Activated CD4-positive, alpha-beta memory T cell treated with anti-CD3 and anti-CD28 coated beads for 36 hours (primary cell): ENCODE measurements at regions not wholly inside any gene's neighbourhood (a gene's known extent, or its start where the extent isn't known, plus 50 kb on each side); places are given as distances from the start of the nearest gene placed in this dataset.

Experiments used
- CTCF ChIA-PET: fragments of 350-600 bp; sonication (Branson Sonifier 250); formaldehyde crosslinking; loops from one replicate; lab custom pipeline; 2021; ENCODE audit warnings: antibody characterized with exemption, inconsistent platforms; lab: Charles Lee
- POLR2A ChIA-PET: fragments of 350-600 bp; sonication (Branson Sonifier 250); formaldehyde crosslinking; loops from one replicate; lab custom pipeline; 2021; ENCODE audit warnings: antibody characterized with exemption; lab: Charles Lee
- DNase-seq: peaks from one replicate; pipeline ENCODE4 v3.0.0-alpha.2; 2020
- H3K27ac Mint-ChIP-seq: one replicate; pipeline ENCODE4 v1.8.0; 2021; ENCODE audit warnings: mixed read lengths
- H3K27me3 Mint-ChIP-seq: one replicate; pipeline ENCODE4 v1.8.0; 2021; ENCODE audit warnings: mixed read lengths
- H3K36me3 Mint-ChIP-seq: one replicate; pipeline ENCODE4 v1.8.0; 2021; ENCODE audit warnings: mixed read lengths
- H3K4me1 Mint-ChIP-seq: one replicate; pipeline ENCODE4 v1.8.0; 2021; ENCODE audit warnings: low read depth, mixed read lengths
- H3K4me3 Mint-ChIP-seq: one replicate; pipeline ENCODE4 v1.8.0; 2021; ENCODE audit warnings: mild to moderate bottlenecking, mixed read lengths
- H3K9me3 Mint-ChIP-seq: one replicate; pipeline ENCODE4 v1.8.0; 2021; ENCODE audit warnings: mixed read lengths
- intact Hi-C: fragments of 100-400 bp; cut with micrococcal nuclease; formaldehyde crosslinking; loops from one replicate; pipeline ENCODE4 v1.15.1; 2023

DNA sequence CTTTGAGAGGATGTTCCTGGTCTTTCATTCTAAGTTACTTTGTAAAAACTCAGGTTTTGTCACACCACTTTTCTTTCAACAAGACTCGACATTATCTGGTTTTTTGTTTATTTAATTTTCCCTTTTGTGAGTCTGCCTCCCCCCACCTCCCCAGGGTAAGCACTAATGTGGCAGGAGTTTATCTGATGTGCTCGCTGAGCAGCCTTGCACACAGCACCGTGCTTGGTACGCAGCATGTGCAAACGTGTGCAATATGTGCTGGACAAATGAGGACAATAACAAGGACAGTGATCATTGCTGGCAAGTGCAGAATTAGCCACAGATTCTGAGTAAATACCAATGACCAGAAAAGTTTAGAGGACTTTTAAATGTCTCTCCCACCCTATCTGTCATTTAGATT, 391.4 kb downstream of the IRS2 start:
- intact Hi-C loops = no loop called here
- CTCF ChIA-PET = no interaction called here

DNA sequence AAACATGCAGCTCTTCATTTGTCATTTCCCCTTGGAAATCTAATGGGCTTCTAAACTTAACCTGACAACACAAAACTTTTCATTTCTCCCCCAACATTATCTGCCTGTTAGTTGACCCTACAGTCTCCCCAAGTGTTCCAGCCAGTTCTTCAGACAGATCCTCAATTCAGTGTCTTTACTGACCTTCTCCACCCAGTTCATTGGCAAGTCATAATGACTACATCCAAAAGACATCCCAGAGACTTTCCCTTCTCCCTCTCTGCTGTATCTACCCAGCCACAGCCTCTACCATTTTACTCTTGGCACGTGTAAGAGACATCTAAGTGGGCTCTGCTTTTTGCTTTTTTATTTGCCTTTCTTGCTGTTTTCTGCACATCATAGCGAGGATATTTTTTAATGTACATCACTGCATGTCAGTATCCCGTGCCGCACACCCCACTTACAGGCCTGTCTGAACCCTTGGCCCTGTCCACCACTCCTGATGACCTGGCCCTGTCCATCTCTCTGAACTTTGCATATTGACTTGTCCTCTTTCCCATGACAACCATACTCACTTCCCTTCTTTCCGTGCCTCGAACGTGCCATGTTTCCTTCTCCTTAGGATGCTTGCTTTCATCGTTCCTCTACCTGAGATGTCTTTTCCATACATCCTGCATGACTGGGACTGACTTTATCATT, 391.9 kb downstream of the IRS2 start:
- Mint-ChIP-seq H3K4me3 (no peak overlapping the region), H3K4me1 (no peaks in the 10 kb centered on the region)
- intact Hi-C loops = no loop called here

More for the DNA sequence above, 391.4 kb downstream of the IRS2 start:
- no peaks in the 10 kb centered on the region for H3K4me1 Mint-ChIP-seq
- peaks cover 5% of the 10 kb centered on the region for H3K27me3 Mint-ChIP-seq
- no peak for DNase-seq
- no peak overlapping the region for H3K4me3 Mint-ChIP-seq
- H3K36me3 Mint-ChIP-seq = no peaks in the 10 kb centered on the region
- no peak overlapping the region for H3K27ac Mint-ChIP-seq
- H3K9me3 Mint-ChIP-seq = no peaks in the 10 kb centered on the region
- POLR2A ChIA-PET = no interaction called here

DNA sequence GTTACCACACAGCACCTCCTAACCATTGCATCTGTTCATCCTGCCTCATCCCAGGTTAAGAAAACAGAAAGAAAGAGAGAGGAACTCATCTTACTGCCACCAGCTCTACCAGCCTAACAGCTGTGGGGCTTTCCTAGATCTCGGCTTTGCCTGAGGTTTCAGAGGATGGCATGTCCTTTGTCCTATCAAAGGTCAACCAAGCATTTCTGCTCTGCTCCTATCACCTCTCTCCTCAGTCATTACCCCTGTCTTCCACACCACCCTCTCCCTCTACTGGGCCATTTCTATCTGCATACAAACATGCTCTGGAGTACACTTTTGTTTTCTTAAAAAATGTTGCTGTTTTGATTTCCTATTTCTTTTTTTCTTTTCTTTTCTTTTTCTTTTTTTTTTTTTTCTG, 393.3 kb downstream of the IRS2 start:
- CTCF ChIA-PET = no interaction called here
- no peak overlapping the region for H3K4me3 Mint-ChIP-seq
- no peaks in the 10 kb centered on the region for H3K36me3 Mint-ChIP-seq
- DNase-seq = no peak
- H3K9me3 Mint-ChIP-seq = no peaks in the 10 kb centered on the region
- POLR2A ChIA-PET = no interaction called here
- intact Hi-C loops = no loop called here
- H3K27me3 Mint-ChIP-seq = peaks cover under 1% of the 10 kb centered on the region
- no peaks in the 10 kb centered on the region for H3K4me1 Mint-ChIP-seq
- H3K27ac Mint-ChIP-seq = no peak overlapping the region

More for the DNA sequence above, 391.9 kb downstream of the IRS2 start:
- POLR2A ChIA-PET = no interaction called here
- CTCF ChIA-PET = no interaction called here
- H3K27me3 Mint-ChIP-seq = peaks cover 5% of the 10 kb centered on the region
- no peak overlapping the region for H3K27ac Mint-ChIP-seq
- no peaks in the 10 kb centered on the region for H3K36me3 Mint-ChIP-seq
- H3K9me3 Mint-ChIP-seq = no peaks in the 10 kb centered on the region
- DNase-seq = no peak

DNA sequence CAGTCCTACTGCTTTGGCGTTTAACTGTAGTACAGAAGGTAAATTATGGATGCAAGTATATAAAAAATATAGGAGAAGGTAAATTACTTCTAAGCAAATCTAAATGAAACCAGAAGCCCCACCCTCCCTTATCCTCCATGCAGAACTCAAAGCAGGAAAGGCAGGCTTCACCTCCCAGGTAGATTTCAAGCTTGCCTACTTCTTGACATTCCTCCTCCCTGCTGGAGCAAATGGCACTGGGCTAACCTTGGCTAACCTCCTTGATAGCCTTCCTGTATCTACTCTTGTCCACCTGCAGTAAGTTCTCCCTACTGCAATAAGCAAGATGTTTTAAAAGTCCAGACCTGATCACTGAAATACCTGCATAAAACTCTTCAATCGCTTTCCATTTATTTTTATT, 396.0 kb downstream of the IRS2 start:
- Mint-ChIP-seq H3K4me3 (no peak overlapping the region), H3K36me3 (no peaks in the 10 kb centered on the region), H3K9me3 (no peaks in the 10 kb centered on the region), H3K27me3 (no peaks in the 10 kb centered on the region), H3K27ac (no peak overlapping the region), H3K4me1 (no peaks in the 10 kb centered on the region)
- ChIA-PET POLR2A (no interaction called here), CTCF (no interaction called here)
- no peak for DNase-seq
- intact Hi-C loops = no loop called here

DNA sequence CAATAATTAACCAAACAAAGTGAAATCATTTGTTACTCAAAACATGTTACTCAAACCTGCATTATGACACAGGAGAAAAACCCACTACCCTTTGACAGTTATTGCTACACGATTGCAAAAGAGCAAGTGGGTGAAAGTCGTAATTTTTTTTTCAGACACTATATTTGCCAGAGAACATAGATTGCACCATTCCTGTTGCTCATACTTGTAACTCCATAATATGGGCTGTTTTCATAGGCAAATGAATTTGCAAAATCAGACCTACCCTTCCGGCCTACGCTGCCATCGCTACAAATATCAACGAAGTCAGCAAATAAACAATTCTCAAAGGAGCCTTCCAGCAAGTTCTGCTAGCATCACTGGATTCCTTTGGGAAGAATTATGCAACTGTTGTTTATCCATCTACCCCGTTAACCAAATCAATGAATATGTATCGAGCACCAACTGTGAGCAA, 396.5 kb downstream of the IRS2 start:
- POLR2A ChIA-PET = no interaction called here
- intact Hi-C loops = no loop called here

DNA sequence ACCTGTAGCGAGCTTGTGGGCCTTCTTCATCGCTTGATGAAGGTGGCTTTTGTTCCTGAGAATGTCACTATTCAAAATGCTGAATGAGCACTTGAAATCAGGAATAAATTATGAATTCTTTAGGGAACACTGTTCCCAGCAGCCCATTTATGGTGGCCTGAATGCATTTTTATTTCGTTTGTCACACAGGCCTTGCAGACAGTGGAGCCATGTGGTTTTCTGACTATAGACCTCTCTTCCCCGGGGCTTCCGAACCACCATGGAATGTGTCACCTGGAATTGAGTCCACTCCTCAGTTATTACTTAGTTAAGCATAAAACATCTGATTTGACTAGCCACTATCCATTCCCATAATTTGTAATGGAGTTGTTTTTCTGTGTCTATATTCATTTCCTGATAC, 396.9 kb downstream of the IRS2 start:
- Mint-ChIP-seq H3K9me3 (no peaks in the 10 kb centered on the region), H3K36me3 (no peaks in the 10 kb centered on the region), H3K4me3 (no peak overlapping the region), H3K27ac (no peak overlapping the region), H3K4me1 (no peaks in the 10 kb centered on the region), H3K27me3 (no peaks in the 10 kb centered on the region)
- no peak for DNase-seq
- POLR2A ChIA-PET = no interaction called here
- intact Hi-C loops = no loop called here
- CTCF ChIA-PET = no interaction called here

More for the DNA sequence above, 396.5 kb downstream of the IRS2 start:
- CTCF ChIA-PET = no interaction called here
- Mint-ChIP-seq H3K4me1 (no peaks in the 10 kb centered on the region), H3K27me3 (no peaks in the 10 kb centered on the region), H3K9me3 (no peaks in the 10 kb centered on the region), H3K36me3 (no peaks in the 10 kb centered on the region), H3K4me3 (no peak overlapping the region), H3K27ac (no peak overlapping the region)
- no peak for DNase-seq

DNA sequence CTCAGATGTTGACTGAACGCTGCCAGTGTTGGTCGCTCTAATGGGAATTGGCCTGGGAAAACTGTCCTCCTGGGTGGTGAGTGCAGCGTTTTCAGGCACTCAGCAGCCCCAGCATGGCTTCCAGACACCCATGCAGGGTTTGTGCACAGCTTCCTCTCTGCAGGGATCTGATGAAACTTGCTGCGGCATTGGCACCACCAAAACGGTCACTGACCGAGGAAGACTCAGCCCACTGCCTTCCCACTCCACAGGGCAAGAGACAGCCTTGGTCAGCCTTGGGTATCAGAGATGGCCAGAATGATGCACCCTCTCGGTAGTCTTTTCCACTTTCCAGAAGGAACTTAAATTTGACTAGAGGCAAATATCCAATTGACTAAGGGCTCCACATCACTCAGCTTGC, 398.9 kb downstream of the IRS2 start:
- POLR2A ChIA-PET = no interaction called here
- DNase-seq = no peak
- Mint-ChIP-seq H3K27ac (no peak overlapping the region), H3K36me3 (no peaks in the 10 kb centered on the region), H3K4me1 (no peaks in the 10 kb centered on the region), H3K9me3 (no peaks in the 10 kb centered on the region), H3K27me3 (no peaks in the 10 kb centered on the region), H3K4me3 (no peak overlapping the region)
- CTCF ChIA-PET = no interaction called here
- intact Hi-C loops = no loop called here

DNA sequence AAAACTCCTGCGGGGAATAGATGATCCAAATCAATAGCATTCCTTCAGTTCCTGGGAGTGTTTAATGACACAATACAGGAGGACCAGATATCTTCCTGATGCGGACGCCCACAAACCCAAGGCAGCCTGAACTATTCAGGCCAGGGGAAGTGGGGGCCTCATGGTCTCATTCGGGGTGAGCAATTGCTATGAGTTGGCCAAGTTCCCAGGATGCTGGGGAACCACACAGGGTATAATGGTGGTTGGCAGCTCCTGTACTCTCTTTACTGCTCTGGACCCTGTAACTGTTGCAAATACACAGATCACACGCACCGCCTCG, 401.2 kb downstream of the IRS2 start:
- Mint-ChIP-seq H3K4me3 (no peak overlapping the region), H3K27me3 (peaks cover 3% of the 10 kb centered on the region), H3K27ac (no peak overlapping the region), H3K4me1 (no peaks in the 10 kb centered on the region), H3K36me3 (no peaks in the 10 kb centered on the region), H3K9me3 (no peaks in the 10 kb centered on the region)
- CTCF ChIA-PET = no interaction called here
- no peak for DNase-seq
- POLR2A ChIA-PET = no interaction called here
- intact Hi-C loops = no loop called here

DNA sequence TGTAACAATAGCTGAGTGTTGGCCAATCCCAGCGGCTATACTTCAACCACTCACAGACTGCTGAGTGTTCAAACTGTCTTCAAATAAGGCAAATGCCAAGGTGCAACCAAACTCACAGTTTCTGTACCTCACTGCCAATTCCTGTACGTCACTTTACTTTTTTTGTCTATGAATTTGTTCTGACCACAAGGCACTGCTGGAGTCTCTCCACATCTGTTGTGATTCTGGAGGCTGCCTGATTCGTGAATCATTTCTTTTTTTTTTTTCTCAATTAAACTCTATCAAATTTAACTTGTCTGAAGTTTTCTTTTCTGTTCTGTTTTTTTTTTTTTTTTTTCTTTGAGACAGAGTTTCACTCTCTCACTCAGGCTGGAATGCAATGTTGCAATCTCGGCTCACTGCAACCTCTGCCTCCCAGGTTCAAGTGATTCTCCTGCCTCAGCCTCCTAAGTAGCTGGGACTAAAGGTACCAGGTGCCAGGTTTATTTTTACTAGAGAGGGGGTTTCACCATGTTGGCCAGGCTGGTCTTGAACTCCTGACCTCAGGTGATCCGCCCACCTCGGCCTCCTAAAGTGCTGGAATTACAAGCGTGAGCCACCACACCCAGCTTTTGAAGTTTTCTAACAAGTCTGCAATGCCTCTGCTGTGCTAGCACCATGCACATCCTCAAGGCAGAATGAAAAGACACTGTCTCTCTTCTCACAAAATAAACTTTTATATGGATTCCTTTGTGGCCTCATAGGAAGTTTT, 401.7 kb downstream of the IRS2 start:
- peaks cover 3% of the 10 kb centered on the region for H3K27me3 Mint-ChIP-seq

DNA sequence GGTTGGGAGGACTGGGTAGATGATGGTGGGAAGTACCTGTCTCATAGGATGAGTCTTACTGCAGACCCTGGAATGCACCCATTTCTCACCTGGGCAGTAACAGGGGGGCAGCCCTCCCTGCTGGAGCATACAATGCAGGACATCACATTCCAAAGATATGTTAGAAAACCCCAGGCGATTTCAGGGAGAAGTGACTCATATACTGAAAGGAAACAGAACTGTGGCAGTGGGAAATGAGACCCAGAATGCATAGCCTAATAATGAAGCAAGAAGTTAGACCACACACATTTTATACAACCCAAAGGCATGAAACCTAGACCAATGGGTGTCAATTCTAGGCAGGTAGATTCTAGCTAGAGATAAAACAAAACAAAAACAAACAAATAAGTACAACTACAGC, 402.7 kb downstream of the IRS2 start:
- DNase-seq = no peak
- Mint-ChIP-seq H3K36me3 (no peaks in the 10 kb centered on the region), H3K4me1 (no peaks in the 10 kb centered on the region), H3K4me3 (no peak overlapping the region), H3K27me3 (peaks cover 8% of the 10 kb centered on the region), H3K9me3 (no peaks in the 10 kb centered on the region), H3K27ac (no peak overlapping the region)
- POLR2A ChIA-PET = no interaction called here
- intact Hi-C loops = no loop called here
- CTCF ChIA-PET = no interaction called here

More for the DNA sequence above, 401.7 kb downstream of the IRS2 start:
- Mint-ChIP-seq H3K36me3 (no peaks in the 10 kb centered on the region), H3K4me1 (no peaks in the 10 kb centered on the region), H3K4me3 (no peak overlapping the region), H3K9me3 (no peaks in the 10 kb centered on the region), H3K27ac (no peak overlapping the region)
- intact Hi-C loops = no loop called here
- no peak for DNase-seq
- CTCF ChIA-PET = no interaction called here
- POLR2A ChIA-PET = no interaction called here

DNA sequence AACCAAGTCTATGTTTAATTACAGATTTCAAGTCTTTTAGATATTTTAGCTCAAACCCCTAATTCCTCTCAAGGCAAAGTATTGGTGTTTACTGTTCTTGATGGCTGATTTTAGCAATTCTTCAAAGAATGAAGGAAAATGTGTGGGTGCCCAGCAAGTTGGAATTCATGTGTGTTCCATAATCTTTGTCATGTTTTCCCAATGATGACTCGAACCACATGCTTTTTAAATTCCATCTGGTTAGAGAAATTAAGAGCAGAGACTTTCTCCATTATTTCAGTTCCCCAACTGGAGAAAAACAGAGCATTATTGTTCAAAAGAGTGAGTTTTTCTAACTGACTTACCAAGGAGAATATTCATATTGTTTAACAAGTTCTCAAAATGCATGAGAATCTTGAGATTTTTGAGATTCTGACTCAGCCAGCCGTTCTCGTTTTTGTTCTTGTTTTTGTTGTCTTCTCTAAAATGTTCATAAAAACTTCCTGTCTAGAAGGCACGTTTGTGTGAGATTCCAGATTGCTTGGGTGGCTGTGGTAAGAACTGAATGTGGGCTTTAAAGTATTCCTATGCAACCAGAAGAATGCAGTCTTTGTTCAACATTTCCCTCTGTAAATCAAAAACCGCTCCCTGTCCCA, 404.7 kb downstream of the IRS2 start:
- H3K27ac Mint-ChIP-seq = no peak overlapping the region
- H3K36me3 Mint-ChIP-seq = no peaks in the 10 kb centered on the region
- ChIA-PET POLR2A (no interaction called here), CTCF (no interaction called here)
- no peaks in the 10 kb centered on the region for H3K9me3 Mint-ChIP-seq
- peaks cover 8% of the 10 kb centered on the region for H3K27me3 Mint-ChIP-seq
- intact Hi-C loops = no loop called here
- no peak for DNase-seq
- no peaks in the 10 kb centered on the region for H3K4me1 Mint-ChIP-seq
- H3K4me3 Mint-ChIP-seq = no peak overlapping the region

DNA sequence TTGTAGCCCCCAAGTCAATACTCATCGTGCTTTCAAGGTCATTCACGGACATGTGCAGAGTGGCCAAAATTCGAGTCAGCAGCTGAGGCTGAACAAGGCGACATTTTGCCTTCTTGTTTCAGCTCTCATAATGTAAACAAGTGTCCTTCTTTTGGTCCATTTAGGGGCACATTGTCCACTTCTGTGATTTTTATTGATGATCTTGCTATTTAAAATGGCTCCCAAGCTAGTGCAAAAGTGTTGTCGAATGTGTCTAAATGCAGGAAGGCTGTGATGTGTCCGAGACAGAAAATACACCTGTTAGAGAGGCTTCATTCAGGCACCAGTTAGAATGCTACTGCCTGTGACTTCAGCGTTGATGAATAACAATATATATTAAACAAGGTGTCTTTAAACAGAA, 405.9 kb downstream of the IRS2 start:
- POLR2A ChIA-PET = no interaction called here
- Mint-ChIP-seq H3K27me3 (peaks cover 8% of the 10 kb centered on the region), H3K4me1 (no peaks in the 10 kb centered on the region), H3K4me3 (no peak overlapping the region), H3K36me3 (no peaks in the 10 kb centered on the region), H3K9me3 (no peaks in the 10 kb centered on the region), H3K27ac (no peak overlapping the region)
- CTCF ChIA-PET = no interaction called here
- intact Hi-C loops = no loop called here
- no peak for DNase-seq

DNA sequence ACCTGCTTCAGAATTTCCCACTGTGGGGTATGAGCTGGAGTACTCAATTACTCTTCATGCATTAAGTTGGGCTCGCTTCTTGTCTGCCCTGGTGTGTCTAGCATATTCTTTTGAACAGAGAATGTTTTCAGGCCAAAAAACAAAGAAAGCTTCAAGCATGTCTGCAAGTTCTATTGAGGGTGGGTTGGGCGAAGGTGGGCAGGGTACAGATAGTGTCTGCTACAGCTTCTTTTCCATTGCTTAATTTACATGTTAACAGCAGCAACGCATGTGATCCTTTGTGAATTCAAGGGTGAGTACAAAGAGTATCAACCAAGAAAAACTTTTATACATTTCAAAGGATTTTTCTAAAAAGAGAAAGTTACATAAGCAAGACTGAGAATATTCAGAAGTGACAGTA, 406.5 kb downstream of the IRS2 start:
- ChIA-PET POLR2A (no interaction called here), CTCF (no interaction called here)
- H3K4me3 Mint-ChIP-seq = no peak overlapping the region
- H3K9me3 Mint-ChIP-seq = no peaks in the 10 kb centered on the region
- intact Hi-C loops = no loop called here
- no peaks in the 10 kb centered on the region for H3K4me1 Mint-ChIP-seq
- peaks cover 8% of the 10 kb centered on the region for H3K27me3 Mint-ChIP-seq
- no peak overlapping the region for H3K27ac Mint-ChIP-seq
- no peaks in the 10 kb centered on the region for H3K36me3 Mint-ChIP-seq
- DNase-seq = no peak
